Gastrocnemius medialis (tissue), 4 donors: ENCODE measurements at regions not wholly inside any gene's neighbourhood (a gene's known extent, or its start where the extent isn't known, plus 50 kb on each side); places are given as distances from the start of the nearest gene placed in this dataset.

ENCODE experiments used
- ATAC-seq, 2 donors: fragments of 150-250 bp; one replicate each; pipeline ENCODE4 v1.9.1; 2016
- DNase-seq, 2 donors: peaks; one replicate each; pipeline ENCODE4 v3.0.0-alpha.2; 2019
- H3K27ac ChIP-seq, 4 donors: fragments of 200-600 bp; sonication (generic); 1 replicate in 1 of 4; 2 replicates in 3 of 4; pipeline ENCODE4 v1.5.1; 2016 to 2018; ENCODE audit warnings: mild to moderate bottlenecking in 2 of 4, moderate library complexity in 1 of 4
- H3K27me3 ChIP-seq, 3 donors: fragments of 200-600 bp; sonication (generic) in 2 of 3; 1 replicate in 1 of 3; 2 replicates in 2 of 3; pipeline versions ENCODE4 v1.5.1 to v1.6.0; 2016 to 2019; ENCODE audit warnings: mild to moderate bottlenecking in 1 of 3, moderate library complexity in 1 of 3
- H3K36me3 ChIP-seq, 2 donors: fragments of 200-600 bp; sonication (generic) in 1 of 2; one replicate each; pipeline ENCODE4 v1.5.1; 2017 to 2018
- H3K4me1 ChIP-seq, 2 donors: fragments of 200-600 bp; sonication (generic) in 1 of 2; one replicate each; pipeline ENCODE4 v1.5.1; 2016 to 2017; ENCODE audit warnings: mild to moderate bottlenecking in 2 of 2
- H3K4me3 ChIP-seq, 4 donors: fragments of 200-600 bp; sonication (generic) in 3 of 4; 1 replicate in 1 of 4; 2 replicates in 3 of 4; pipeline ENCODE4 v1.5.1; 2016 to 2019; ENCODE audit warnings: mild to moderate bottlenecking in 2 of 4
- H3K9me3 ChIP-seq, 3 donors: fragments of 200-600 bp; sonication (generic) in 2 of 3; 1 replicate in 1 of 3; 2 replicates in 2 of 3; pipeline ENCODE4 v1.5.1; 2016 to 2019
- POLR2A ChIP-seq, 2 donors: fragments of 450-650 bp; IDR thresholded peaks; one replicate each; pipeline ENCODE4 v1.6.1; 2017; ENCODE audit warnings: antibody characterized with exemption in 2 of 2, mild to moderate bottlenecking in 2 of 2, moderate library complexity in 2 of 2
- in situ Hi-C, 4 donors: fragments of 200-750 bp; cut with MboI; loops; one replicate each; pipeline versions ENCODE4 v1.15.0 to v1.8.0; 2017; ENCODE audit warnings: low sequenced_read_pairs in 4 of 4
- intact Hi-C: fragments of 100-400 bp; cut with DNase I; formaldehyde crosslinking; loops from one replicate; pipeline ENCODE4 v1.15.1; 2023; ENCODE audit warnings: low total_unique reads
- TF ChIP-seq, protein P1 (sequence below), 5 experiments: fragments of 450-650 bp in 3 of 5; fragments of 200-600 bp in 2 of 5; sonication (generic) in 2 of 5; IDR thresholded peaks in 4 of 5; conservative IDR thresholded peaks in 1 of 5; 1 replicate in 4 of 5; 2 replicates in 1 of 5; pipeline ENCODE4 v1.5.1; 2016 to 2019; ENCODE audit warnings: antibody characterized with exemption in 5 of 5, mild to moderate bottlenecking in 3 of 5, moderate library complexity in 3 of 5

DNA sequence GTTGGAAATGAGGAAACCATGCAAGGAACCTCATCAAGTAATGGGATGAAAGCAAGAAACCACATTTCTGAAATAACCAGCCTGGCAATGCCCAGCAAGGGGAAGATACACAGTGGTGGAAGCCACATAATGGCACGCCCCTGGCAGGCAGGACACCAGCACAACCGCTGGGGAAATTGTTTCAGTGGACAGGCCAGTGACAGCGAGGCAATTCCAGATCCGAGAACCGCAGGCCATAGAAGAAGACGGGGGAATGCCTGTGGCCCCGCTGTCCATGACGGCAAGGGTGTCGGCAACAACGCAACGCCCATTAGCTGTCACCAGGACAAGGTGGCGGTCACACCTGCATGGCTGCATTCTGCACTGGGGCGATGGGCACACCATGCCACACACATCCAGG lies 1389.6 kb downstream of the BRD1 start:
- no peak for DNase-seq
- Histone ChIP-seq H3K4me3 (no peak overlapping the region), H3K27me3 (no peaks in the 10 kb centered on the region), H3K4me1 (no peaks in the 10 kb centered on the region), H3K36me3 (no peaks in the 10 kb centered on the region), H3K27ac (no peak overlapping the region), H3K9me3 (no peaks in the 10 kb centered on the region)
- ATAC-seq, result no peak
- TF ChIP-seq, protein P1, sequence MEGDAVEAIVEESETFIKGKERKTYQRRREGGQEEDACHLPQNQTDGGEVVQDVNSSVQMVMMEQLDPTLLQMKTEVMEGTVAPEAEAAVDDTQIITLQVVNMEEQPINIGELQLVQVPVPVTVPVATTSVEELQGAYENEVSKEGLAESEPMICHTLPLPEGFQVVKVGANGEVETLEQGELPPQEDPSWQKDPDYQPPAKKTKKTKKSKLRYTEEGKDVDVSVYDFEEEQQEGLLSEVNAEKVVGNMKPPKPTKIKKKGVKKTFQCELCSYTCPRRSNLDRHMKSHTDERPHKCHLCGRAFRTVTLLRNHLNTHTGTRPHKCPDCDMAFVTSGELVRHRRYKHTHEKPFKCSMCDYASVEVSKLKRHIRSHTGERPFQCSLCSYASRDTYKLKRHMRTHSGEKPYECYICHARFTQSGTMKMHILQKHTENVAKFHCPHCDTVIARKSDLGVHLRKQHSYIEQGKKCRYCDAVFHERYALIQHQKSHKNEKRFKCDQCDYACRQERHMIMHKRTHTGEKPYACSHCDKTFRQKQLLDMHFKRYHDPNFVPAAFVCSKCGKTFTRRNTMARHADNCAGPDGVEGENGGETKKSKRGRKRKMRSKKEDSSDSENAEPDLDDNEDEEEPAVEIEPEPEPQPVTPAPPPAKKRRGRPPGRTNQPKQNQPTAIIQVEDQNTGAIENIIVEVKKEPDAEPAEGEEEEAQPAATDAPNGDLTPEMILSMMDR (IDR thresholded peaks at IDR 0.05 in 4 of 5, conservative IDR thresholded peaks at IDR 0.05 in 1 of 5), result no peak
- no peak for TF ChIP-seq POLR2A (IDR thresholded peaks at IDR 0.05)
- intact Hi-C loops (no loop called here), in situ Hi-C loops (no loop called here)

DNA sequence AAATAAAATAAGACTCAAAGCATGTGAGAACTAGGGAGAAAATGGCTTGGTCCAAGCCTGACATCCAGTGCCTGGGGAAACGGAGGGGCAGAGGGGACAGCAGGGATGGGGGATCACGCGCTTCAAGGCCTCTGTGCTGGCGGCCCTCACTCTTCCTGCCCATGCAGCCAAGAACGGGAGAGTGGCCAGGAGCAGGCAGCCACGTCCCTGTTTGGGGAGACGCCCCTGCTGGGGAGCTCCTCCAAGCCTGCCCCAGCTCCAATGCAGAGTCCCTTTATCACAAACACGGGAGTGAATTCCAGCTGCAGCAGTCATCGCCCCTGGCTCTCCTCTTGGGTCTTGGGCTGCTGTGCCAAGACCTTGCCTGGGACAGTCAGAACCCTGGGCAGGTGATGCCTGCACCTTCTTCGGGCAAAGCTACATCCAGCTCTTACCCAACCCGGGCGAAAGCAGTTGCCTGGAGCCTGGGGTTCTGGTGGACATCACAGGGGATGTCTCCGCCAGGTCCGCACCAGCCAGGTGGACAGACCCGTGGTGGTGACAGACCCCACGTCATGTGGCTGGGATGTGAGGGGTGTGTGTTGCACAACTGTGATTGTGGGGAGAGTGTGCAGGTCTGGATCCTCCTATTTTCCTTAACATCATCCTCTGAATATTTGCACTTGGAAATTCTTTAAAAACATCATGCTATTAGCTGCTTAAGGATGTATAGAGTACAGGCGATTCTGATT lies 1391.3 kb downstream of the BRD1 start:
- intact Hi-C loops (no loop called here), in situ Hi-C loops (no loop called here)
- H3K27ac ChIP-seq, result no peak overlapping the region
- no peaks in the 10 kb centered on the region for H3K36me3 ChIP-seq
- no peak for DNase-seq
- ATAC-seq, result no peak
- H3K4me3 ChIP-seq, result no peak overlapping the region
- TF ChIP-seq, protein P1 (IDR thresholded peaks at IDR 0.05 in 4 of 5, conservative IDR thresholded peaks at IDR 0.05 in 1 of 5), result no peak
- no peak for TF ChIP-seq POLR2A (IDR thresholded peaks at IDR 0.05)
- H3K4me1 ChIP-seq, result no peaks in the 10 kb centered on the region
- no peaks in the 10 kb centered on the region for H3K9me3 ChIP-seq
- H3K27me3 ChIP-seq, result no peaks in the 10 kb centered on the region

DNA sequence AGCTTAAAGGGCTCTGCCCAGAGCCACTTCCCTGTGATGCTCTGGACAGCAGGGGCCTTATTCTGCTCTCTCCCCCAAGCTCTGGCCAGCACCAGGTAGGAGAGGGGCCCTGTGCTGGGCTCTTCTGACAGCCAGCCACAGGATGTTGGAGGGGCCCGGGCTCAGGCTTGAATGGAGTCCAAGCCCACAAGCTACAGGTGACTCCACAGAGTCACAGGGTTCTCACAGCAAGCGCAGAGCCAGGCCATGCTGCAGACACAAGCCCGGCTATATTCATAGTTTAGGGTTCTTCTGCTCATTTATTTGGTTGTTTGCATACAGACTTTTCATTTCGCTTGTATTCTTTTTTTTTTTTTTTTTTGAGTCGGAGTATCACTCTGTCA lies 1392.8 kb downstream of the BRD1 start:
- no peak overlapping the region for H3K4me3 ChIP-seq
- no peak overlapping the region for H3K27ac ChIP-seq
- DNase-seq (no peak), ATAC-seq (no peak)
- no peaks in the 10 kb centered on the region for H3K9me3 ChIP-seq
- no peaks in the 10 kb centered on the region for H3K4me1 ChIP-seq
- no peak for TF ChIP-seq POLR2A (IDR thresholded peaks at IDR 0.05)
- TF ChIP-seq, protein P1 (IDR thresholded peaks at IDR 0.05 in 4 of 5, conservative IDR thresholded peaks at IDR 0.05 in 1 of 5), result no peak
- no peaks in the 10 kb centered on the region for H3K36me3 ChIP-seq
- intact Hi-C loops, result no loop called here
- H3K27me3 ChIP-seq, result no peaks in the 10 kb centered on the region
- in situ Hi-C loops, result no loop called here

DNA sequence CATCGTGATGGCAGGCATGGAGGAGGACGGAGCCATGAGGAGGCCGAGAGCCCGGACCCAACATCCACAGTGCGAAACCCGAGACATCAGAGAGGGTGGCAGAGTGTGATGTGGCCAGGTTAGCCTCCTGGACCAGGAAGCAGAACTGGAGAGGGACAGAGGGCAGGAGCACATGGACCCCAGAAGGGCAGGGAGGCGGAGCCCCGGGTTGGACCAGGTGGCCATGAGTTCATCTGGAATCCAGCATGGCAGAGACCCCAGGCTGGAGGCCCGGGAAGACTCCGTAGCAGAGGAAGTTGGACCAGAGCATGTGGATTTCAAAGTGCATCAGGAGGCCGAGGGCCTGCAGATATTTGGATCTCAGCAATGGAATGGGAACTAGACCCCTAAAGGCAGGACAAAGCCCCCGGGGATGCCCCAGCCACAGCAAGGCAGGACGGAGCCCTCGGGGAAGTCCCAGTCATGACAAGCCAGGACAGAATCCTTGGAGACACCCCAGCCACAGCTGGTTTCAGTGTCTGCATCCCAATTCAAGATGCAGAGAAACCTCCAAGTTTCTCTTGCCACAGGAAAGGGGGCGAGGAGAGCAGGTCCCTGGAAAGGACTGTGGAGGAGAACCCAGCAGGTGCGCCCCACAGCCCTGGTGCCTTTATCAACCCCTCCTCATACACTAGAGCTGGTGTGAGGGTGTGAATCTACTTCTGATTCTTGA lies 1393.4 kb downstream of the BRD1 start:
- Histone ChIP-seq H3K4me3 (no peak overlapping the region), H3K27me3 (no peaks in the 10 kb centered on the region), H3K36me3 (no peaks in the 10 kb centered on the region), H3K4me1 (no peaks in the 10 kb centered on the region), H3K9me3 (no peaks in the 10 kb centered on the region), H3K27ac (no peak overlapping the region)
- no peak for DNase-seq
- in situ Hi-C loops, result no loop called here
- TF ChIP-seq POLR2A (IDR thresholded peaks at IDR 0.05), result no peak
- TF ChIP-seq, protein P1 (IDR thresholded peaks at IDR 0.05 in 4 of 5, conservative IDR thresholded peaks at IDR 0.05 in 1 of 5), result no peak
- intact Hi-C loops, result no loop called here
- no peak for ATAC-seq
